Loucy (cell line): ENCODE measurements at regions not wholly inside any gene's neighbourhood (a gene's known extent, or its start where the extent isn't known, plus 50 kb on each side); places are given as distances from the start of the nearest gene placed in this dataset.

ENCODE experiments used
- EZH2phosphoT487 ChIP-seq: fragments of 200-600 bp; IDR thresholded peaks from 2 replicates; pipeline ENCODE4 v1.6.1; 2018; ENCODE audit warnings: antibody characterized with exemption, mild to moderate bottlenecking, moderate library complexity, borderline replicate concordance
- TF ChIP-seq, protein P1 (sequence below): fragments of 200-600 bp; sonication (generic); conservative IDR thresholded peaks from 2 replicates; pipeline ENCODE4 v1.5.1; 2014; ENCODE audit warnings: mild to moderate bottlenecking, antibody characterized with exemption, low read length

DNA sequence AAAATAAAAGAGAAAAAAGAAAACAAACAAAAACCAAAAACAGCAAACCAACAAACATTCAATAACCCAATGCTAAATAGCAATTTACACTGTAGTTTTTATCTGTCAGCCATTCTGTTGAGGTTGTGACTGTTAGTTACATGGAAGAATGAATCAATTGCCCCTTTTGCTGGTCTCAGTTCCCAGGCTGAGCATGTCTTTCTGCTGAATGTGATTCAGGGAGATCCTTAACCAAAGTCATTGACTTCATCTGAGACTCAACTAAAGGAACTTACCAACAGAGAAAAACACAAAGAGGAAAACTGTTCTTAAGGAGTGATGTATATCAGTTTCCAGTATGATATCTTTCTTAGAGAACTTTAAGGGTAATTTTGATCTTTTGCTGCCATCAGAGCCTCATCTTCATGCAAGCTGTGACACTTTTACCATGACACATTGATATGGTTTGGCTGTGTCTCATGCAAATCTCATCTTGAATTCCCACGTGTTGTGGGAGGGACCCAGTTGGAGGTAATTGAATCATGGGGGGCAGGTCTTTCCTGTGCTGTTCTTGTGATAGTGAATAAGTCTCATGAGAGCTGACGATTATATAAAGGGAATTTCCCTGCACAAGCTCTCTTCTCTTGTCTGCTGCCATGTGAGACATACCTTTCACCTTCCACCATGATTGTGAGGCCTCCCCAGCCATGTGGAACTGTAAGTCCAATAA is 469.8 kb downstream of the KIF20B start:
- TF ChIP-seq, protein P1, sequence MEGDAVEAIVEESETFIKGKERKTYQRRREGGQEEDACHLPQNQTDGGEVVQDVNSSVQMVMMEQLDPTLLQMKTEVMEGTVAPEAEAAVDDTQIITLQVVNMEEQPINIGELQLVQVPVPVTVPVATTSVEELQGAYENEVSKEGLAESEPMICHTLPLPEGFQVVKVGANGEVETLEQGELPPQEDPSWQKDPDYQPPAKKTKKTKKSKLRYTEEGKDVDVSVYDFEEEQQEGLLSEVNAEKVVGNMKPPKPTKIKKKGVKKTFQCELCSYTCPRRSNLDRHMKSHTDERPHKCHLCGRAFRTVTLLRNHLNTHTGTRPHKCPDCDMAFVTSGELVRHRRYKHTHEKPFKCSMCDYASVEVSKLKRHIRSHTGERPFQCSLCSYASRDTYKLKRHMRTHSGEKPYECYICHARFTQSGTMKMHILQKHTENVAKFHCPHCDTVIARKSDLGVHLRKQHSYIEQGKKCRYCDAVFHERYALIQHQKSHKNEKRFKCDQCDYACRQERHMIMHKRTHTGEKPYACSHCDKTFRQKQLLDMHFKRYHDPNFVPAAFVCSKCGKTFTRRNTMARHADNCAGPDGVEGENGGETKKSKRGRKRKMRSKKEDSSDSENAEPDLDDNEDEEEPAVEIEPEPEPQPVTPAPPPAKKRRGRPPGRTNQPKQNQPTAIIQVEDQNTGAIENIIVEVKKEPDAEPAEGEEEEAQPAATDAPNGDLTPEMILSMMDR = no peak
- TF ChIP-seq EZH2phosphoT487 = no peak
